OCI-LY3 (cell line): ENCODE measurements at regions not wholly inside any gene's neighbourhood (a gene's known extent, or its start where the extent isn't known, plus 50 kb on each side); places are given as distances from the start of the nearest gene placed in this dataset.

Source experiments
- CTCF ChIP-seq: fragments of 200-600, 300-600 bp; sonication (generic); IDR thresholded peaks from 2 replicates; pipeline ENCODE4 v1.5.1; 2014; ENCODE audit warnings: antibody characterized with exemption, low read length, low read depth
- EZH2phosphoT487 ChIP-seq: fragments of 200-600 bp; shearing (Covaris generic); IDR thresholded peaks from 2 replicates; pipeline ENCODE4 v1.6.1; 2018; ENCODE audit warnings: antibody characterized with exemption, mixed run types, low read depth

GRCh38 chr22:48453171-48453570 lies 1374.5 kb downstream of the BRD1 start:
- TF ChIP-seq CTCF (no peak), EZH2phosphoT487 (no peak)
